Head of caudate nucleus (tissue), 42 donors: ENCODE measurements at regions not wholly inside any gene's neighbourhood (a gene's known extent, or its start where the extent isn't known, plus 50 kb on each side); places are given as distances from the start of the nearest gene placed in this dataset.
"Not testable (repeated sequence)": the region's sequence is repeated elsewhere in the genome, so short reads cannot be mapped to it uniquely, and the experiment has no call there.

ENCODE experiments used
- DNase-seq, 42 donors: peaks; one replicate each; pipeline versions ENCODE4 v3.0.0 to v3.0.0-alpha.2; 2020 to 2021; ENCODE audit warnings: mixed read lengths in 7 of 42
- intact Hi-C: fragments of 100-400 bp; cut with DNase I; formaldehyde crosslinking; loops from one replicate; pipeline ENCODE4 v1.15.0; 2022

DNA sequence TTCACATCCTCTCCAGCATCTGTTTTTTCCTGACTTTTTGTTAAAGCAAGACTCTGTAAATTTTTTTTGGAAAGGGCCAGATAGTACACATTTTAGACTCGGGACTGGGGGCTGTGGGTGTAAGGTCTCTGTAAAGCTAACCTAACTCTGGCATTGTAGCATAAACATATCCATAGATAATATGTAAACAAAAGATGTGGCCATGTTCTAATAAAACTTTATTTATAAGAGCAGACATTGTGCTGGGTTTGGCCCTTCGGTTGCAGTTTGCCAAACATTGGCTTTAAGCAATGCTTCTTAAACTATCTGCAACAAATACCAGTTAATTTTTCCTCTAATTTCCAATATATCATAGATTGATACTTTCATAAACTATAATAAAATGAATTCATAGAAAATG is 605.2 kb downstream of the EBF1 start:
- no peak for DNase-seq
- intact Hi-C loops: no loop called here

- DNase-seq, intact Hi-C loops: not testable (repeated sequence)
These were observed 605.7 kb downstream of the EBF1 start for GRCh38 chr5:158494044-158494443.

DNA sequence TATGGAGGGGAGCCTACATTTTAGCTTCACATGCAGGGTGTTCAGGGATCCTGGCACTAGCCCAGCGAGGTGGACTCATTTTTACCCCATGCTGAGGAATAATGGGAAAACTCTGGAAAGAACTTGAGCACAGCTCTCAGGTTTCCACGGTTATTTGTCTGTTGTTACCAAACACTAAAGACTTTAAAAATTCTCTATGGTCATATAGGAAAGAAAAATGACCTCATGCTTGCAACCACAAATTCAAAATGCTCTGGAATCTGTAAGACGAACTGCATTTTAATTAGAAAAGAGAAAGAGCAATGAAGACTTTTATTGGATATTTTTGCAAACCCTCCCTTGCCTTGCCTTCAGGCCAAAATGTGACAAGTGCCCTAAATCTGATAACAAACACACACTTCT is 606.9 kb downstream of the EBF1 start:
- no peak for DNase-seq
- intact Hi-C loops: no loop called here

- intact Hi-C loops: no loop called here
These were observed 607.6 kb downstream of the EBF1 start for GRCh38 chr5:158492136-158492535.

DNA sequence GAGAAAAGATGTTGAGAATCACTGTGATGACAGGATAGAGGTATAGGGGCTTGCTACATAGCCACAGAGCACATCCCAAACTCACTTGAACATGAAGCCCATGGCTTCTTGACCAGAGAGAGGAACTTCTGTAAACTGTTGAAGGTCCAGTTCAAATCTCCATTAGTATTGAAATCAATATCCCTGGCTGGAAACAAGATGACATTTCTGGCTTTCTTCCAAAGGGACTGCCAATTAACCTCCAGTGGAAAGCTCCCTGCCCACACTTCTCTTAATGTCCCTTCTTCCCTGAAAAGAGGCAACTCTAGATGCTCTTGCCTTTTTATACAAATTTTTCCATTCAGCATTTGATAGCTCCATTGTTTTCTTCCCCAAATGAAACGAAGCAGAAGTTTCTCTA is 612.1 kb downstream of the EBF1 start:
- intact Hi-C loops: no loop called here
- DNase-seq: no peak

More at GRCh38 chr5:158492136-158492535, 607.6 kb downstream of the EBF1 start:
- no peak for DNase-seq

GRCh38 chr5:158487156-158487555 is 612.6 kb downstream of the EBF1 start:
- intact Hi-C loops: no loop called here
- no peak for DNase-seq

DNA sequence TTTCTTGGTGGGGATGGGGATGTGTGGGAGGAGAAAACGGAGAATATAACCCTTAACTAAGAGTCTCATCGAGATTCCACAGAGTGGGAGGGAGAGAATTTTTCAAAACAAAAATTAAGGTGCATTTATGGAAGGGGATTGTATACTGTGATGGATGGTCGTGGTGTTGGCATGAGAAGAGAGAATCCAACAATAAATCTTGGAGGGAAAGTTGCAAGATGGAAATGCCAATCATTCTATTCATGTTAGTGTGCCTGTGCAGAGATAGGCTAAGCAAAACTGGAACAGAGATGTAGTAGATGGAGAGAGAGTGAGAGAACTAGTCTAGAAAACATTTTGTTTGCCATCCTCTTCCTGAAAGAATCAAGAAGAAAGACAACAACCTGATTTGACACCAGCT is 613.1 kb downstream of the EBF1 start:
- DNase-seq: no peak
- intact Hi-C loops: no loop called here

GRCh38 chr5:158485604-158486081 is 614.1 kb downstream of the EBF1 start:
- DNase-seq: no peak
- intact Hi-C loops: no loop called here

DNA sequence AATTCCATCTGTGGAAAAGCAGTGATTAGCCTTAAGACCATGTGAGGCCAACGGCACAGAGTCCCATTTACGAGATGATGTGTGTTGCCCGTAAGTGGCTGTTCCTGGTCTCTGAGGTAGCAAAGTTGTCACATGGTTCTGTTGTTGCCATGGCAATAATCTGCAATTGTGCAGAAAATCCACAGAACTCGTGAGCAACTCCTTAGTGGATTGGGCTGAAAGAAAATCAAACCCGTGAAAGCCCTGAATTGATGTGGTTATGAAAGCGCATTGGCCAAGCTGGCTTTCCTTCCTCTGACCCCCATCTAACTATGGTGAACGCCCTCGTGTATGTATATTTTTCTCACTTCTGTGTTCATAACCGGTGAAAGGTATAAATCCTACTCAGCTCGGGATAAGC is 614.7 kb downstream of the EBF1 start:
- intact Hi-C loops: no loop called here
- DNase-seq: peak in 14 of 42 donors; percentile 1 to 46 (median 18)

GRCh38 chr5:158484150-158484549 is 615.6 kb downstream of the EBF1 start:
- no peak for DNase-seq
- intact Hi-C loops: no loop called here

DNA sequence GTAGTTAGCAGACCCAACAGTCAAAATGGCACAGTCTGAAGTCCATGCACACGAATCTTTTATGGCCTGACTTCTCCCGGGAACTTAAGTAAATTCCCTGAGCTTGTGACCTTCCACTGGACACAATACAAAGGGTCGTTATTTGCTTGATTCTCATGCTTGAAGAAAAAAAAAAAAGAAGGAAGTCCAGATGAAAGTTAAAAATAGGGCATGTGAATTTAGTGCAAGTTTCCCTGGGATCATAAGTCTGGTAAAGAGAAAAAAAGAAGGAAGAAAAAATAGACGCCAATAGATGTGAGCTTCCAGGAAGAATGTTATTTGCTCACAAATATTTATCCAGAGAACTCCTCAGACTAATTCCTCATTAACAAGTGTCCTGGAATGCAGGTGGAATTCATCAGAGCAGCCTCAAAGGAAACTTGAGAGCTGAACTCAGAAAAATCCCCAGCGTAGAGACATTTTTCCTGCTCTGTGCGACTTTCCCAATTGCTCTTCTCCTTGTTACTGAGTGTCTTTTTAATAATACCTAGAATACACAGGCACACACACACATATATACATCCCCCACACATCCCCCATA is 616.3 kb downstream of the EBF1 start:
- DNase-seq: no peak
- intact Hi-C loops: no loop called here

DNA sequence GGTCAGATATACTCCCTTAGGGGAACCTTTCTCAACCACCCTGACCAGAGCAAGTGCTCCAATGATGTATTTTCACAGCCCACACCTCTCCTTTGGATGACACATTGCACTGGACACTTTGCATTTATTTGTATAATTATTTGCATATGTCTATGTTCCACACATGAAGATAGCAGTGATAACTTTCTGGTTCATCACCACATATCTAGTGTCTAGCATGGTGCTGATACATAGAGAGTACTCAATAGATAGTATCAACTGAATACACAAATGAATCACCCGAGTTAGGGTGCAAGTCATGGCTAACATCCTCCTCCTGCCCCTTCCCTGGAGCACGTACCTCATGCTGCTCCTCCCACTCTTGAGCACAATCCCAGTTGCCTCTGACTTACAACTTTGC is 617.6 kb downstream of the EBF1 start:
- DNase-seq: no peak
- intact Hi-C loops: no loop called here

GRCh38 chr5:158478139-158478538 is 619.2 kb upstream of the CLINT1 start:
- intact Hi-C loops: no loop called here
- no peak for DNase-seq

- intact Hi-C loops: no loop called here
These were observed 618.3 kb upstream of the CLINT1 start for GRCh38 chr5:158477214-158477613.

DNA sequence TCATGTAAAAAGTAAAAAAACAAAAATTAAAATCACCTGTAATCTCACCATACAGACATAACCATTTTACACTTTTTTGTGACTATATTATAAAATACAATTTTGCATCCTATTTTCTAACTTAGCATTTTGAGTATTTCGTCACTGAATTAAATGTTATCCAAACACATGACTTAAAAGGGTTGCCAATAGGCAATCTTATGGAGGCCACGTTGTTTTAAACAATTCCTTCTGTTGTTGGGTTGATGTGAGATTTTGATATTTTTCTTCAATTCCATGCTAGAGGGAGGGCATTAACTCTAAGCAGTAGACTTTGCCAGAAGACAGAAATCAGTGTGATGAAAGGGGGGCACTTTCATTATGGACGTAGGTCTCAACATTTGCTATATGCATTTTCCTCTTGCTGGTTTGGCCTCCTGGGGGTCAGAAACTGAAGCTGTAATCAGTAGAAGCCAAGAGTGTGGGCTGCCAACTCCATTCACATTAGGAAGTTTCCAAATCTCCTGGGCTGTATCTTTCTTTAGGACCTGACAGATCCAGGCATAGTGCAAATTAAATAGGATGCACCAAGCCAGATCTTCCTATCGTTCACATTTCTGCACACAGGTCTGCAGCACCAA is 614.2 kb upstream of the CLINT1 start:
- no peak for DNase-seq
- intact Hi-C loops: no loop called here

More at GRCh38 chr5:158477214-158477613, 618.3 kb upstream of the CLINT1 start:
- DNase-seq: no peak

DNA sequence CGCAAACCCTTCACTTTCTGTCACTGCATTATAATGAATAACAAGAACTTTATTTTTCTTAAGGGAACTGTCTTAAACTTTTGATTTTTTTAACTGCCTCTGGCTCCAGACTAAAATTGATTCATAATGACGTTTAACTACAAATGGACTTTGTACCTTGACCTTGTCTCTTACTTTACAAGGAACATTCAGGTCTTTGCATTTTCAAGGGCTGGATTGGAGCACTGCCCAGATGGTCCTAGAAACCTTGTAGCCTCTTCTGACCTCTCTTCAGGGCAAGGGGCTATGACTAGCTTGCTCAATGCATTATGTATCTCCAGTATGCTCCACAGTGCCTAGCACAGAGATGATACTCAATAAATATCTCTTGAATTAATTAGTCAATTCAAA is 612.6 kb upstream of the CLINT1 start:
- no peak for DNase-seq
- intact Hi-C loops: no loop called here

DNA sequence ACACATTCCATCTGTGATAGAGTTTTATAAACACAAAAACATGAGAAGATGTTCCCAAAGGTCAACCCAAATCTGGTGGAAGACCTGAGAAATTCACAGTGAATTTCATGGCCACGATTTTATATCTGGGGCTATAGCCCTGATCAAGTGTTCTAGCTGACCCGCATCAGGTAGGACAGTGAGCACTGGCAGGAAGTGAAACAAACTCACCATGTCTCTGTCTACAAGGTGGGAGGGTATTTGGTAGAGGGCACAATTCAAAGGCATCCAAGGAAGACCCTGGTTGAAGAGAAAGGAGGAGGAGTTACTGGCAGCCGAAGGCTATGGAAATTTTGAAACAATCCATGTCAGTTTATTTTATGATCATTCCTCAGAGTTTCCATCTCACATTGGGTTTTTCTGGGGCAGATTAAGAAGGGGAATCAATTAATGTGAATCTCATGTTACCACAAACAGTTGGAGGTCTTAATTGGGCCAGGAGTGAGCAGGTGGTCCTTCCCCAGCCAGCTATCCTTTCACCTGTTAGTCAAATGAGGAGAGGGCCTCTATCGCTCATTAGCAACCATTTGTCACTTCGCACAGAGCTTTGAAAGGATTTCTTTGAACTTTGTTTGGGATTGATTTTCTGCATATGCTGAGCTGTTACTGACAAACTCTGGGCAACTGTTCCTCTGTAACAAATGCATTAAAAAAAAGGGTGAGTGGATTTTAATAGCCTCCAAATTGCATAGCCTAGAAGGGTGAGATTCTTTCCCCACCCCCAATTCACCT is 612.0 kb upstream of the CLINT1 start:
- DNase-seq: no peak
- intact Hi-C loops: no loop called here

GRCh38 chr5:158468444-158468843 is 609.5 kb upstream of the CLINT1 start:
- intact Hi-C loops: no loop called here

GRCh38 chr5:158466191-158466590 is 607.2 kb upstream of the CLINT1 start:
- DNase-seq: peak in 3 of 42 donors; percentile 6 to 11 (median 8)
- intact Hi-C loops: no loop called here

More at GRCh38 chr5:158468444-158468843, 609.5 kb upstream of the CLINT1 start:
- no peak for DNase-seq
